HUES6 (cell line): ENCODE measurements at regions not wholly inside any gene's neighbourhood (a gene's known extent, or its start where the extent isn't known, plus 50 kb on each side); places are given as distances from the start of the nearest gene placed in this dataset.

Experiments used
- H3K27ac ChIP-seq: 2 replicates; pipeline ENCODE4 v1.7.0; 2013; ENCODE audit warnings: low read depth, mild to moderate bottlenecking, low read length, inconsistent platforms
- H3K27me3 ChIP-seq: 2 replicates; pipeline ENCODE4 v1.6.1; 2013; ENCODE audit warnings: low read length; ENCODE audit not compliant: control insufficient read depth, insufficient read depth
- H3K36me3 ChIP-seq: 2 replicates; pipeline ENCODE4 v1.6.1; 2013; ENCODE audit warnings: low read length; ENCODE audit not compliant: control insufficient read depth, insufficient read depth
- H3K4me1 ChIP-seq: 2 replicates; pipeline ENCODE4 v1.6.1; 2013; ENCODE audit warnings: low read length; ENCODE audit not compliant: control insufficient read depth, insufficient read depth
- H3K4me3 ChIP-seq: 2 replicates; pipeline ENCODE4 v1.5.1; 2013; ENCODE audit warnings: low read depth, low read length
- H3K9ac ChIP-seq: one replicate; pipeline ENCODE4 v1.6.1; 2013; ENCODE audit warnings: mild to moderate bottlenecking, low read length
- H3K9me3 ChIP-seq: 2 replicates; pipeline ENCODE4 v1.6.1; 2013; ENCODE audit warnings: low read depth, low read length; ENCODE audit not compliant: control insufficient read depth, insufficient read depth

DNA sequence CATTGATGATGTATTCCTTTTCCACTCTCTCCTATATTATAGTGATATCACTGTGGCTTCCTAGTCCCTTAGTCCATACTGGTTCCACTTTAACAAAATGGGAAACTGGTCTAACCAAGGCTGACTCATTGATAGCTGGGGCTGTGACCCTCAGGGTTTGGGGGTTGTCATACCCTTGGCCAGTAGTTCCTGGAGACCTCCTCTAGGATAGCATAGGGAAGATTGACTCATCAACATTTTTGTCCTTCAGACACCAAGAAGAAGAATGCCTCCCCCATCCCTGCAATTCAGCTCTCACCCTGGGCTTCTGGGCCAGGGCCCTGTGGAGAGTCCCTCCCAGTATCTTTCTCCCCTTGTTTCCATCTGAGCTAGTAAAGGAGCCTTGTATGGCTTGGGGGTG is 68.8 kb upstream of the PRPS1 start:
- Histone ChIP-seq H3K27me3 (peaks cover 3% of the 10 kb centered on the region; the same call in 1 of the 2 replicates), H3K9me3 (no peaks in the 10 kb centered on the region), H3K4me1 (peaks cover 53% of the 10 kb centered on the region), H3K4me3 (no peak overlapping the region), H3K36me3 (no peaks in the 10 kb centered on the region), H3K27ac (no peak overlapping the region), H3K9ac (no peak overlapping the region)

DNA sequence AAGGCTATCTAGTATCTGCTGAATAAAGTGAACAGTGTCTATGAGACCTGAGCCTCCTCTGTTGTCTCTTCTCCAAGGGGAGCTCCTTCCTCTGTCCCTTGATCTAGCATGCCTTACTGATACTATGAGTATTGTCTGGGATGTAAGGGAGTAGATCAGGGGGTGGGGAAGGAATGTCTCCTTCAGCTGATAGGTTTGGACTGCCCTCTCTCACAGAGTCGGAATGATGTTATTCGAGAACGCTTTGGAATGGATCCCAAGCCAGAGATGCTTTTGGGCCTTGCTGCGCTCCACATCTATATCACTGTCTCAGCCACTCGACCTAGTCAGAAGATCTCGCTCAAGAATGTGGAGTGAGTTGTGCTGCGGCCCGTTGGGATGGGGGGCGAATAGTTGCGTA is 68.3 kb upstream of the PRPS1 start:
- H3K9me3 ChIP-seq: no peaks in the 10 kb centered on the region
- no peak overlapping the region for H3K27ac ChIP-seq
- no peaks in the 10 kb centered on the region for H3K36me3 ChIP-seq
- no peak overlapping the region for H3K9ac ChIP-seq
- H3K27me3 ChIP-seq: no peaks in the 10 kb centered on the region; the same call in 1 of the 2 replicates
- no peak overlapping the region for H3K4me3 ChIP-seq
- H3K4me1 ChIP-seq: peaks cover 58% of the 10 kb centered on the region

DNA sequence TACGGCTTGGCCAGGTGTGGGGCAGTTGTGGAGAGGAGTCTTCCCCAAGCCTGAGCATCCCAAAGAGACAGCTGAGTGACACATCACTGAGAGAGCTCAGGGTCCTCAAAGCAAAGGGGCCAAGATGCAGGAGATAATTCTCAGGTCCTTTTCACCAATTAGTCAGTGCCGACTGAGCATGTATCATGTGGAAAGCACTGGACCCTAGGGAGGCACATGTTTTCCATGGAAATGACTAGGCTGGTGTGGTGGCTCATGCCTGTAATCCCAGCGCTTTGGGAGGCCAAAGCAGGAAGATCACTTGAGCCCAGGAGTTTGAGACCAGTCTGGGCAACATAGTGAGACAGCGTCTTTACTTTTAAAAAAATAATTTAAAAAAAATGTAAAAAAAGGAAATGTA is 67.3 kb upstream of the PRPS1 start:
- Histone ChIP-seq H3K4me3 (no peak overlapping the region), H3K4me1 (peaks cover 66% of the 10 kb centered on the region), H3K9ac (peak overlapping the region; percentile 44), H3K27me3 (no peaks in the 10 kb centered on the region; the same call in 1 of the 2 replicates), H3K27ac (peak overlapping the region; percentile 84; the same call in 1 of the 2 replicates), H3K36me3 (no peaks in the 10 kb centered on the region), H3K9me3 (no peaks in the 10 kb centered on the region)

DNA sequence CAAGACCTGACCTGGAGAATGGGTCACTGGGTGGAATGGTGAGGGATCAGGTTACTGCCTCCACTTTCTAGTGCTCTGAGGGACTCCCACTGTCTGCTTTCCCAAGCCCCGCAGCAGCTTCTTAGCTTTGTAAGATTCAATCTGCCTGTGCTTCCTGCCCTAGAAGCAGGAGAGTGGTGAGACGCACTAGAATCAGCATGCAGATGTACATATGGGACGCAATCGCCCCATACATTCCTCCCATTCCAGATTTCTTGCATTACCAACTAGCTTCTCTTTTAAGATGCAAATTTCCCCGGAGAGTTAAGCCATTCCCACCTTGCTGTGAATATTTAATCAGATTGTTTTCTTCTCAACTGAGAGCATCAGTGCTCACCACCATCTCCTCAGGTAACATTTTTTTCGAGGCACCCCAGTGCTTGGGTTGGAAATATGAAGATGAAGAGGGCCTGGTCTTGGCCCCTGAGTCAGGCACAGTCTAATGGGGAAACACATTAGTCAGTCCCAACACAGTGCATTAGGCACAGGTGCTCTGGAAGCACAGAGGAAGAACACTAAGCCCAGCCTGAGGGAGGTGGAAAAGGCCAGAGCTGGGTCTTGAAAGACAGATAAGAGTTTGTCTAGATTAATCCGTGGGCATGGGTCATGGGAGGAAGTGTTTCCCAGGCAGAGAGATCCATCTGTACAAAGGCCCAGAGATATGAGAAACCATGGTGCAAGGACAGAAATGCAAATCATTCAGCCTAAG is 66.7 kb upstream of the PRPS1 start:
- Histone ChIP-seq H3K4me3 (peak overlapping the region; percentile 7; the same call in 1 of the 2 replicates), H3K27ac (peak overlapping the region; percentile 84), H3K9ac (peak overlapping the region; percentile 67), H3K9me3 (no peaks in the 10 kb centered on the region), H3K4me1 (peaks cover 70% of the 10 kb centered on the region), H3K36me3 (no peaks in the 10 kb centered on the region), H3K27me3 (no peaks in the 10 kb centered on the region; the same call in 1 of the 2 replicates)

DNA sequence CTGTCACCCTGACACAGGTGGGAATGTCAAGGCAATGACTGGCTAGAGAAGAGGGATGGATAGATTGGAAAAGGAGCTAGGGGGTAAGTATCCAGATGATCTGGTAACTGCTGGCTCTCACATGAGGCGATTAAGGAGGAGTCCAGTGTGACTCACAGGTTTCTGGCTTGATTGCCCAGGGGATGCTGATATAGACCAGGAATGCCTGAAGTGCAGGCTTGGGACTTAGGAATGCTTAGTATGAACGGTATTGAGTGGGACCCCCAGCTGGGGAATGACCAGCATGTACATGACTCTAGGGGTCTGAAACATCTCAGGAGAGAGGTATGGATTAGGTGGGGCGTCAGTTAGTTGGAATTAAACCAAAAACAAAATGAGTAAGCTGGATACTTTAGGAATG is 65.8 kb upstream of the PRPS1 start:
- H3K9me3 ChIP-seq: no peaks in the 10 kb centered on the region
- H3K27me3 ChIP-seq: no peaks in the 10 kb centered on the region; the same call in 1 of the 2 replicates
- H3K4me1 ChIP-seq: peaks cover 74% of the 10 kb centered on the region
- H3K9ac ChIP-seq: peak overlapping the region; percentile 67
- no peaks in the 10 kb centered on the region for H3K36me3 ChIP-seq
- peak overlapping the region; percentile 84; the same call in 1 of the 2 replicates for H3K27ac ChIP-seq
- no peak overlapping the region for H3K4me3 ChIP-seq

DNA sequence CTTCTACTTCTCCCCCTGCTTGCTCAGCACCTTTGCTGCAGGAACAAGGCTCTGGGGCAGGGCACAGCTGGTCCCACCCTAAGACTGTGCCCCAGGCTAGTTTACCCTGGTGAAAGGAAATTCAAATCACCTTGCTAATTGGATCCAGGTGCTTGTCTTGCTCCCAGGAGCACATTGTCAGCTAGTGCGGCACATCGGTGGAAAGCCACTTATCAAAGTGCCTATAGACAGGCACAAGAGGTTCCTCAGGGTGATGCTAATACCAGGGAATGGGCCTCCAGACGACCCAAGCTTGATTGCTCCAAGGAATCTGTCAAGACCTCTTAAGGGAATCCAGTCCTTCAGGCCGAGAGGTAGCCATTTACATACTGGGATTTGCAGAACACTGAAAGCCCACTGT is 64.5 kb upstream of the PRPS1 start:
- H3K4me3 ChIP-seq: peak overlapping the region; percentile 22; the same call in 1 of the 2 replicates
- H3K36me3 ChIP-seq: no peaks in the 10 kb centered on the region
- H3K27me3 ChIP-seq: no peaks in the 10 kb centered on the region; the same call in 1 of the 2 replicates
- no peaks in the 10 kb centered on the region for H3K9me3 ChIP-seq
- H3K9ac ChIP-seq: peak overlapping the region; percentile 61
- H3K4me1 ChIP-seq: peaks cover 79% of the 10 kb centered on the region
- H3K27ac ChIP-seq: peak overlapping the region; percentile 47

DNA sequence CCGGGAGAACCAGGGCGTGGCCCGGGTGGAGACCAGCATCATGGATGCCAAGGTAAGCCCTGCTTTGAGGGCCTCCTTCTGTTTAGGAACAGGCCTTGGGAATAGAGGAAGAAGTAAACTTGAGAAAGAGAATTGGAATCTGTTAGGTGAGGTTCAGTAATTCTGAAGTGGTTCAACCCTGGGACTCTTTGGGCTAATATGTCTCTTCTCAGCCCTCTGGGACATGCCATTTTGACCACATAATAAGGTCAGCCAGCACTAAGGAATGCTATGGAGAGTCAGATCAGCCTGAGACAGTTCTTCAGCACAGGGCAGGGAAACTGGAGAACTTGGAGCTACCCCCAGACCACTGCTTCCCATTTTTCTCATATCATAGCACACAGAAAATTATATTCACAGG is 63.3 kb upstream of the PRPS1 start:
- H3K27me3 ChIP-seq: no peaks in the 10 kb centered on the region; the same call in 1 of the 2 replicates
- no peaks in the 10 kb centered on the region for H3K36me3 ChIP-seq
- peak overlapping the region; percentile 61 for H3K9ac ChIP-seq
- peak overlapping the region; percentile 22; the same call in 1 of the 2 replicates for H3K4me3 ChIP-seq
- H3K27ac ChIP-seq: peak overlapping the region; percentile 47
- H3K9me3 ChIP-seq: no peaks in the 10 kb centered on the region
- peaks cover 71% of the 10 kb centered on the region for H3K4me1 ChIP-seq

DNA sequence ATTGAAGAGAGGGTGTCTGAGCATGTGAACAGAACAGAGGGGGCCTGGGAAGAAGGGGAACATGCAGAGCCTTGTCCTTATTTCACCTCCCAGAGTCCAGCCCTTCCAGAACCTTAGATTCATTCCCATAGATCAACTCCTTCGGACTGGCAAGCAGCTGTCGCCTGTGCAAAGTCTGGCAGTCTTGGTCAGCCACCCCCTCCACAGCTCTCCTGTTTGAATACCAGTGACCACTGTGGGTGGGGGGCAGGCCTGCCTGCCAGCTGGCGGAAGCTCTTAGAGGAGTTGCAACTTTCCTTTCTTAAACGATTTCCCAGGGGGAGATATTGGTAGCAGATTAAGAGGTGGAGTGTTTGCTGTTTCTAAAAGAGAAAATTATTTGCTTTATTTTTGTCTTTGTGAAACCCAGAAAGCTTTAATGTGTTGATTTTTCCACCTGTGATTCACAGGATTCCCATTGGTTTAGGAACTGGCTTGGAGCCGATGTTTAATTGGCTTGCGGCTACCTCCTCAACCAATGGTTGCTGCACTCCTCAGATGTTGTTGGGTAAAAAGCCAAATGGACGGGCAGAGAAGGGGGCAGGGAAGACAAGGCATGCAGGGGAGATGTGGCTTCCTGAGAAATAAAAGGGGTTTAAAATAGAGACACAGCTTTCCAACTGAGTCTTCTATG is 62.2 kb upstream of the PRPS1 start:
- Histone ChIP-seq H3K9ac (peak overlapping the region; percentile 41), H3K4me3 (no peak overlapping the region), H3K27me3 (no peaks in the 10 kb centered on the region; the same call in 1 of the 2 replicates), H3K36me3 (no peaks in the 10 kb centered on the region), H3K4me1 (peaks cover 67% of the 10 kb centered on the region), H3K9me3 (no peaks in the 10 kb centered on the region), H3K27ac (peak overlapping the region; percentile 20; the same call in 1 of the 2 replicates)

DNA sequence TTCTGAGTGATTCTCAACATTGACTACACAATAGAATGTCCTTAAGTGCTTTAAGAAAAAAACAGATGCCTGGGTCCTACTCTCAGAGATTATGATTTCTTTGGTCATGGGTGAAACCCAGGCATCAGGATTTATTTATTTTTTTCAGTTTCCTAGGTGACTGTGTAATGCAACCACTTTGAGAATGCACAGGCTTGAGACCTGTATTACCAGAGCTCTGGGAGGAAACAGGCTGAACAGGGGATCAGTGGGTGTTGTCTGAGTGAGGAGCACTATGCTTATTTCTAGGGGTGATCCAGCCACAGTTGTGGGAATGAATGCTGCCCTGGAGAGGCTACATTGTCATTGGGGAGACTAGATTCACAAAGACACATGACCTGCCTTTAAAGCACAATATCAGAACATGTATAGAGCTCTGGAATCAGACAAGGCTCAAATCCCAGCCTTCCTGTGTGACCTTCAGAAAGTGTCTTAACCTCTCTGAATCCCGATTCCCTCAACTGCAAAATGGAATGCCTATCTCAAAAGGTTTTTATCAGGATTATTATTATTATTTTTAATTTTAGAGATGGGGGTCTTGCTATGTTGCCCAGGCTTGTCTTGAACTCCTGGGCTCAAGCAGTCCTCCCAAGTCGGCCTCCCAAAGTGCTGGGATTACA is 61.6 kb upstream of the PRPS1 start:
- no peaks in the 10 kb centered on the region for H3K9me3 ChIP-seq
- H3K4me3 ChIP-seq: no peak overlapping the region
- H3K27me3 ChIP-seq: no peaks in the 10 kb centered on the region; the same call in 1 of the 2 replicates
- no peak overlapping the region for H3K9ac ChIP-seq
- H3K4me1 ChIP-seq: peaks cover 66% of the 10 kb centered on the region
- peak overlapping the region; percentile 20; the same call in 1 of the 2 replicates for H3K27ac ChIP-seq
- no peaks in the 10 kb centered on the region for H3K36me3 ChIP-seq

DNA sequence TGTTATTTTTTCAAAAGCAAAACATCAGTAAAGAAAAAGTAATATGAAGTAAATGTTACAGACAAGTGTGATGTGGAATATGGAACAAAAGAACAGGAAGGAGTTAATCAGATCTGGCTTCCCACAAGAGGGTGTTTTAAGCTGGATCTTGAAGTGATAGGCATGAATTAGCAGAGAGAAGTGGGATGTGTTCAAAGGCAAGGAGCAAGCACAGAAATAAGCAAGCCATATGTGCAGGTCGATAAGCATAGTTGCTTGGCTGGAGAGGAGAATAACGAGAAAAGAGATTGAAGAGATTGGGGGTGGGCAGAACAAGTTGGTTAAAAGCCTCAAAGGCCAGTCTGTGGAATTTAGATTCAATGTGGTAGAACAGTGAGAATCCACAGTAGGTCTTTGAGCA is 60.9 kb upstream of the PRPS1 start:
- no peak overlapping the region for H3K9ac ChIP-seq
- no peaks in the 10 kb centered on the region; the same call in 1 of the 2 replicates for H3K27me3 ChIP-seq

More for the DNA sequence above, 60.9 kb upstream of the PRPS1 start:
- H3K9me3 ChIP-seq: no peaks in the 10 kb centered on the region
- peaks cover 60% of the 10 kb centered on the region for H3K4me1 ChIP-seq
- no peaks in the 10 kb centered on the region for H3K36me3 ChIP-seq
- H3K27ac ChIP-seq: 0 out of 2 replicates have a peak overlapping the region, but pooled peaks have one; percentile 6
- H3K4me3 ChIP-seq: no peak overlapping the region
